ENCODE measurements at regions not wholly inside any gene's neighbourhood (a gene's known extent, or its start where the extent isn't known, plus 50 kb on each side); places are given as distances from the start of the nearest gene placed in this dataset.

DNA sequence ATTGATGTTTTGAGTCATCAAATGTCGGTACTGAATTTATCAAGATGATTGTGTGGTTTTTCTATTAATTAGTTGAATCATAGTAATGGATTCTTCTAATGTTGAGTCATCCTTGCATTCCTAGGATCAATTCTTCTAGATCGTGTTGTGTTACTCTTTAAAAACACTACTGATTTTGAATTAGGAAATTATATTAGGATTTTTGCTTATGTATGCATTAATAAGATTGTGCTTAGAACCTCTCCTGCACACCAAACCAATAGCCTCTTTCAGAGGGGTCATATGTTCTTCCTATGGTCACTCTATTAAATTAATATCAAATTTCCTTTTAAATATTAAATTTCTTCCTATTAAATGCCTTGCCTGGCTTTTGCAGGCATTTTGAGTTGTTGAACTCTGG is 151.7 kb upstream of the TOPAZ1 start (continued):
- TF ChIP-seq, protein P1, sequence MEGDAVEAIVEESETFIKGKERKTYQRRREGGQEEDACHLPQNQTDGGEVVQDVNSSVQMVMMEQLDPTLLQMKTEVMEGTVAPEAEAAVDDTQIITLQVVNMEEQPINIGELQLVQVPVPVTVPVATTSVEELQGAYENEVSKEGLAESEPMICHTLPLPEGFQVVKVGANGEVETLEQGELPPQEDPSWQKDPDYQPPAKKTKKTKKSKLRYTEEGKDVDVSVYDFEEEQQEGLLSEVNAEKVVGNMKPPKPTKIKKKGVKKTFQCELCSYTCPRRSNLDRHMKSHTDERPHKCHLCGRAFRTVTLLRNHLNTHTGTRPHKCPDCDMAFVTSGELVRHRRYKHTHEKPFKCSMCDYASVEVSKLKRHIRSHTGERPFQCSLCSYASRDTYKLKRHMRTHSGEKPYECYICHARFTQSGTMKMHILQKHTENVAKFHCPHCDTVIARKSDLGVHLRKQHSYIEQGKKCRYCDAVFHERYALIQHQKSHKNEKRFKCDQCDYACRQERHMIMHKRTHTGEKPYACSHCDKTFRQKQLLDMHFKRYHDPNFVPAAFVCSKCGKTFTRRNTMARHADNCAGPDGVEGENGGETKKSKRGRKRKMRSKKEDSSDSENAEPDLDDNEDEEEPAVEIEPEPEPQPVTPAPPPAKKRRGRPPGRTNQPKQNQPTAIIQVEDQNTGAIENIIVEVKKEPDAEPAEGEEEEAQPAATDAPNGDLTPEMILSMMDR (IDR thresholded peaks at IDR 0.05), result no peak

DNA sequence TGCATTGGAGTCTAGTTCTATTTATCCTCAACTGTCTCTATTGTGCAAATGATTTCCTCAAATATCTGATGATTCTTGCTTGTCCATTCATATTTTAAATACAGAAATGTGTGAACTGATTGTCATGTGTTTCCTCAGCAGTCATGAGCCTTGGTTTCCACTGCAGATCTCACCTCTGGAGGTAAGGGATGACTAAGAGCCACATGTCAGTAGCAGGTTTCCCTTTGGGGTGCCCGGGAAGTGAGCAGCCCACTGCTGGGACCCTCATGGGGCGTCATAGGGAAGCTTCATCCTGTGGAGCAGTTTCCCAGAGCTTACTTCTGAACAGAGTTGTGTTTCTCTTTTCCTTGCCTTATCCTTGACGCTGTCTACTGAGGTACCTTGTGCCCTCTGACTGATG is 149.2 kb upstream of the TOPAZ1 start:
- no peak overlapping the region for H3K4me2 ChIP-seq
- H4K20me1 ChIP-seq (ENCODE audit: insufficient read depth), result no peaks in the 10 kb centered on the region
- no peaks in the 10 kb centered on the region for H3K9me3 ChIP-seq
- H3K9me2 ChIP-seq, result no peaks in the 10 kb centered on the region
- ChIA-PET POLR2A (no interaction called here), CTCF (no interaction called here)
- no peak for DNase-seq
- 87% methylated on average over 2 of the region's 3 CpGs for WGBS (ENCODE audit: low lambda C conversion rate)
- TF ChIP-seq TCF12 (IDR thresholded peaks at IDR 0.05) (no peak), EZH2phosphoT487 (IDR thresholded peaks at IDR 0.05; ENCODE audit: borderline replicate concordance, low read depth) (no peak), SIN3A (IDR thresholded peaks at IDR 0.05; ENCODE audit: borderline replicate concordance, low read depth, low read length) (no peak), RCOR1 (IDR thresholded peaks at IDR 0.05; ENCODE audit: low read length) (no peak)
- TF ChIP-seq, protein P2, sequence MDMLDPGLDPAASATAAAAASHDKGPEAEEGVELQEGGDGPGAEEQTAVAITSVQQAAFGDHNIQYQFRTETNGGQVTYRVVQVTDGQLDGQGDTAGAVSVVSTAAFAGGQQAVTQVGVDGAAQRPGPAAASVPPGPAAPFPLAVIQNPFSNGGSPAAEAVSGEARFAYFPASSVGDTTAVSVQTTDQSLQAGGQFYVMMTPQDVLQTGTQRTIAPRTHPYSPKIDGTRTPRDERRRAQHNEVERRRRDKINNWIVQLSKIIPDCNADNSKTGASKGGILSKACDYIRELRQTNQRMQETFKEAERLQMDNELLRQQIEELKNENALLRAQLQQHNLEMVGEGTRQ (IDR thresholded peaks at IDR 0.05; ENCODE audit: borderline replicate concordance, low read depth, low read length), result no peak
- no peaks in the 10 kb centered on the region; a peak in 1 of 4 replicates for H3K4me1 ChIP-seq (ENCODE audit: control insufficient read depth in 1 of 2, insufficient read depth in 2 of 2, low read depth in 1 of 2, low read length in 1 of 2)
- H3K4me3 ChIP-seq (ENCODE audit: low read depth in 2 of 2, low read length in 1 of 2), result no peak overlapping the region
- no peak overlapping the region for H3K9ac ChIP-seq
- H2AFZ ChIP-seq (ENCODE audit: low read depth), result no peak overlapping the region
- H3K27ac ChIP-seq (ENCODE audit: low read depth in 2 of 2, low read length in 1 of 2), result no peak overlapping the region
- peaks cover 25% of the 10 kb centered on the region for H3K79me2 ChIP-seq (ENCODE audit: insufficient read depth)
- no peaks in the 10 kb centered on the region for H3K27me3 ChIP-seq (ENCODE audit: insufficient read depth)
- H3F3A ChIP-seq (replicated peaks; ENCODE audit: insufficient read depth), result no peaks in the 10 kb centered on the region
- H3K36me3 ChIP-seq (replicated peaks in 1 of 2; ENCODE audit: control insufficient read depth in 1 of 2, insufficient read depth in 2 of 2, low read length in 1 of 2), result peaks cover 0 to 6% of the 10 kb centered on the region in 2 experiments

DNA sequence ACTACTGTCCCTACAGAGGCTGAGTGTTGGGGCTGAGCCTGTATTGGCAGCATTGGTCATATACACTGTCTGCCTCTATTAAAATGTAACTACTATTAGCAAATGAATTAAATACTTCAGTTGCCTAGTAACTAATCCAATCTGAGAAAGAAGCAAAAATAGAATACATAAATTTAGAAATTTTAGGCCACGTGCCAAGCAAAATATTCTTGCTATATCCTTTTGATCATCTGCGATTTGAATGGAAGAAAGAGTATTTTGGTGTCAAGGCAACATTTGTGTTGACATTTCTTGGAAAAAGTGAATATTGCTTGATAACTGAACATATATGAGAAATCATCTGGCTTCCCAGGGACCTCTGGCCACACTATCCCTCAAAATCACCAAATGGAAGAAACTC is 148.2 kb upstream of the TOPAZ1 start:
- Histone ChIP-seq H3F3A (replicated peaks; ENCODE audit: insufficient read depth) (no peaks in the 10 kb centered on the region), H3K9ac (no peak overlapping the region), H3K4me1 (ENCODE audit: control insufficient read depth in 1 of 2, insufficient read depth in 2 of 2, low read depth in 1 of 2, low read length in 1 of 2) (no peaks in the 10 kb centered on the region; a peak in 1 of 4 replicates), H2AFZ (ENCODE audit: low read depth) (no peak overlapping the region), H3K9me3 (no peaks in the 10 kb centered on the region), H3K4me3 (ENCODE audit: low read depth in 2 of 2, low read length in 1 of 2) (no peak overlapping the region), H4K20me1 (ENCODE audit: insufficient read depth) (no peaks in the 10 kb centered on the region), H3K27ac (ENCODE audit: low read depth in 2 of 2, low read length in 1 of 2) (peak overlapping the region in 1 of 2 experiments; percentile 34; a peak in 1 of 4 replicates), H3K9me2 (no peaks in the 10 kb centered on the region), H3K79me2 (ENCODE audit: insufficient read depth) (peaks cover 19% of the 10 kb centered on the region), H3K27me3 (ENCODE audit: insufficient read depth) (no peaks in the 10 kb centered on the region), H3K36me3 (replicated peaks in 1 of 2; ENCODE audit: control insufficient read depth in 1 of 2, insufficient read depth in 2 of 2, low read length in 1 of 2) (peaks cover 0 to 6% of the 10 kb centered on the region in 2 experiments), H3K4me2 (no peak overlapping the region)
- ChIA-PET CTCF (no interaction called here), POLR2A (no interaction called here)
- TF ChIP-seq, protein P3, sequence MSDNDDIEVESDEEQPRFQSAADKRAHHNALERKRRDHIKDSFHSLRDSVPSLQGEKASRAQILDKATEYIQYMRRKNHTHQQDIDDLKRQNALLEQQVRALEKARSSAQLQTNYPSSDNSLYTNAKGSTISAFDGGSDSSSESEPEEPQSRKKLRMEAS (IDR thresholded peaks at IDR 0.05; ENCODE audit: low read depth), result no peak
- TF ChIP-seq MXI1 (IDR thresholded peaks at IDR 0.05; ENCODE audit: low read depth, low read length) (no peak), POLR2AphosphoS5 (IDR thresholded peaks at IDR 0.05; ENCODE audit: low read depth, low read length) (no peak), CHD2 (IDR thresholded peaks at IDR 0.05; ENCODE audit: low read length, partially characterized antibody) (no peak), SIN3A (IDR thresholded peaks at IDR 0.05; ENCODE audit: borderline replicate concordance, low read depth, low read length) (no peak), ELF1 (IDR thresholded peaks at IDR 0.05) (no peak), NFIC (IDR thresholded peaks at IDR 0.05; ENCODE audit: borderline replicate concordance) (no peak)
- TF ChIP-seq, protein P4, sequence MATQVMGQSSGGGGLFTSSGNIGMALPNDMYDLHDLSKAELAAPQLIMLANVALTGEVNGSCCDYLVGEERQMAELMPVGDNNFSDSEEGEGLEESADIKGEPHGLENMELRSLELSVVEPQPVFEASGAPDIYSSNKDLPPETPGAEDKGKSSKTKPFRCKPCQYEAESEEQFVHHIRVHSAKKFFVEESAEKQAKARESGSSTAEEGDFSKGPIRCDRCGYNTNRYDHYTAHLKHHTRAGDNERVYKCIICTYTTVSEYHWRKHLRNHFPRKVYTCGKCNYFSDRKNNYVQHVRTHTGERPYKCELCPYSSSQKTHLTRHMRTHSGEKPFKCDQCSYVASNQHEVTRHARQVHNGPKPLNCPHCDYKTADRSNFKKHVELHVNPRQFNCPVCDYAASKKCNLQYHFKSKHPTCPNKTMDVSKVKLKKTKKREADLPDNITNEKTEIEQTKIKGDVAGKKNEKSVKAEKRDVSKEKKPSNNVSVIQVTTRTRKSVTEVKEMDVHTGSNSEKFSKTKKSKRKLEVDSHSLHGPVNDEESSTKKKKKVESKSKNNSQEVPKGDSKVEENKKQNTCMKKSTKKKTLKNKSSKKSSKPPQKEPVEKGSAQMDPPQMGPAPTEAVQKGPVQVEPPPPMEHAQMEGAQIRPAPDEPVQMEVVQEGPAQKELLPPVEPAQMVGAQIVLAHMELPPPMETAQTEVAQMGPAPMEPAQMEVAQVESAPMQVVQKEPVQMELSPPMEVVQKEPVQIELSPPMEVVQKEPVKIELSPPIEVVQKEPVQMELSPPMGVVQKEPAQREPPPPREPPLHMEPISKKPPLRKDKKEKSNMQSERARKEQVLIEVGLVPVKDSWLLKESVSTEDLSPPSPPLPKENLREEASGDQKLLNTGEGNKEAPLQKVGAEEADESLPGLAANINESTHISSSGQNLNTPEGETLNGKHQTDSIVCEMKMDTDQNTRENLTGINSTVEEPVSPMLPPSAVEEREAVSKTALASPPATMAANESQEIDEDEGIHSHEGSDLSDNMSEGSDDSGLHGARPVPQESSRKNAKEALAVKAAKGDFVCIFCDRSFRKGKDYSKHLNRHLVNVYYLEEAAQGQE (IDR thresholded peaks at IDR 0.05; ENCODE audit: low read depth, low read length), result no peak
- DNase-seq, result no peak
- 67% methylated on average over 2 of the region's 2 CpGs for WGBS (ENCODE audit: low lambda C conversion rate)
